OCI-LY3 (cell line): ENCODE measurements at regions not wholly inside any gene's neighbourhood (a gene's known extent, or its start where the extent isn't known, plus 50 kb on each side); places are given as distances from the start of the nearest gene placed in this dataset.

ENCODE experiments used
- CTCF ChIP-seq: fragments of 200-600, 300-600 bp; sonication (generic); IDR thresholded peaks from 2 replicates; pipeline ENCODE4 v1.5.1; 2014; ENCODE audit warnings: antibody characterized with exemption, low read length, low read depth
- EZH2phosphoT487 ChIP-seq: fragments of 200-600 bp; shearing (Covaris generic); IDR thresholded peaks from 2 replicates; pipeline ENCODE4 v1.6.1; 2018; ENCODE audit warnings: antibody characterized with exemption, mixed run types, low read depth

DNA sequence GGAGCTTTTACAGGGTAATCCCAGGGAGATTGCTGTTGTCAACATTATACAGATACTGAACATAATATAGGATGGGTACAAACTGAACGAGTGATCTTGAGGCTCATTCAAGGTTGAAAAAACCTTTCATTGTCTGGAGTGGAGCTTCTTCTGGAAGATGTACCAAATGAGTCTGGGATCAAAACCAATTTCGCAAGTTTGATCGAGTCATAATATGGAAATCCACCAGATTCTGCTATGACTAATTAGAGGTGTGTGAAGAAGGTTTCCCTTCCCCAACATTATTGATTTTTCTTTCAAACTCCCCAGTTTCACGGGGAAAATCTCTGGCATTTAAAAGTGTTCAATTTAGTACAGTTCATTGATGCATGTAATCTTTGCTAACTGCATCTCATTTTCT lies 324.1 kb downstream of the ZFHX3 start:
- TF ChIP-seq CTCF, result no peak
- TF ChIP-seq EZH2phosphoT487, result no peak
